ENCODE measurements at regions not wholly inside any gene's neighbourhood (a gene's known extent, or its start where the extent isn't known, plus 50 kb on each side); places are given as distances from the start of the nearest gene placed in this dataset.

DNA sequence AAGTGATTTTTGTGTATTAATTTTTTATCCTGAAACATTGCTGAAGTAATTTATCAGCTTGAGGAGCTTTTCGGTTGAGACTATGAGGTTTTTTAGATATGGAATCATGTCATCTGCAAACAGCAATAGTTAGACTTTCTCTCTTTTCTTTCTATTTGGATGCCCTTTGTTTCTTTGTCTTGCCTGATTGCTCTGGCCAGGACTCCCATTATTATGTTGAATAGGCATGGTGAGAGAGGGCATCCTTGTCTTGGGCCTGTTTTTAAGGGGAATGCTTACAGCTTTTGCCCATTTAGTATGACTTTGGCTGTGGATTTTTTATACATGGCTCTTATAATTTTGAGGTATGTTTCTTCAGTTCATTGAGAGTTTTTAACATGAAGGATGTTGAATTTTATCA lies 207.6 kb upstream of the DEFB112 start:
- Histone ChIP-seq H3K18ac (ENCODE audit: low read depth, low read length) (no peak overlapping the region), H3K4me1 (ENCODE audit: control insufficient read depth, insufficient read depth, low read length) (no peaks in the 10 kb centered on the region), H3K4ac (ENCODE audit: low read depth, low read length) (no peak overlapping the region), H4K5ac (ENCODE audit: low read depth, low read length) (no peak overlapping the region), H4K20me1 (ENCODE audit: insufficient read depth, low read length) (no peaks in the 10 kb centered on the region), H3K79me1 (ENCODE audit: low read depth in 1 of 2, low read length in 2 of 2) (no peaks in the 10 kb centered on the region), H3K9me1 (ENCODE audit: insufficient read depth, low read length) (no peaks in the 10 kb centered on the region), H3K4me2 (ENCODE audit: low read depth, low read length) (no peak overlapping the region), H3K27ac (ENCODE audit: insufficient read depth, low read length) (no peak overlapping the region), H3K56ac (ENCODE audit: extremely low read depth, insufficient read depth, low read length) (no peak overlapping the region), H3K9me3 (ENCODE audit: control insufficient read depth, insufficient read depth, low read length) (peaks cover 12% of the 10 kb centered on the region), H4K91ac (ENCODE audit: insufficient read depth, low read depth, low read length) (no peak overlapping the region), H3K9ac (ENCODE audit: low read depth, low read length) (no peak overlapping the region), H2BK20ac (ENCODE audit: low read depth, low read length) (no peak overlapping the region), H3K4me3 (ENCODE audit: insufficient read depth, low read depth, low read length) (no peak overlapping the region), H3K23ac (ENCODE audit: low read depth, low read length) (no peak overlapping the region), H3K36me3 (ENCODE audit: control insufficient read depth, insufficient read depth, low read length) (no peaks in the 10 kb centered on the region), H2AK9ac (replicated peaks; ENCODE audit: low read depth, low read length, poor library complexity) (no peak overlapping the region), H2BK15ac (ENCODE audit: low read depth, low read length) (no peak overlapping the region), H3K14ac (replicated peaks; ENCODE audit: low read depth, low read length) (no peak overlapping the region), H3K27me3 (ENCODE audit: control insufficient read depth, insufficient read depth, low read length) (no peaks in the 10 kb centered on the region), H2AK5ac (ENCODE audit: low read depth, low read length) (no peak overlapping the region), H2AFZ (replicated peaks; ENCODE audit: low read length, poor library complexity) (no peak overlapping the region), H2BK120ac (ENCODE audit: low read depth, low read length) (no peak overlapping the region), H4K8ac (ENCODE audit: low read depth in 2 of 2, low read length in 2 of 2) (no peak overlapping the region), H2BK5ac (ENCODE audit: low read depth, low read length, poor library complexity, severe bottlenecking) (no peak overlapping the region)
- ATAC-seq (ENCODE audit: low read depth) (no peak), DNase-seq (no peak)
- POLR2A ChIA-PET (ENCODE audit: unreplicated experiment), result no interaction called here
- CTCF ChIA-PET, result no interaction called here
- TF ChIP-seq MAFK (IDR thresholded peaks at IDR 0.05; ENCODE audit: low read depth, low read length), result no peak
- TF ChIP-seq NFE2L2 (IDR thresholded peaks at IDR 0.05; ENCODE audit: low read depth, low read length), result no peak
- no peak for TF ChIP-seq CHD1 (IDR thresholded peaks at IDR 0.05; ENCODE audit: low read depth, low read length)
- no peak for TF ChIP-seq MAZ (IDR thresholded peaks at IDR 0.05; ENCODE audit: borderline replicate concordance, low read depth, low read length)
- TF ChIP-seq RCOR1 (IDR thresholded peaks at IDR 0.05; ENCODE audit: insufficient replicate concordance, low read length), result no peak
- TF ChIP-seq, protein P1, sequence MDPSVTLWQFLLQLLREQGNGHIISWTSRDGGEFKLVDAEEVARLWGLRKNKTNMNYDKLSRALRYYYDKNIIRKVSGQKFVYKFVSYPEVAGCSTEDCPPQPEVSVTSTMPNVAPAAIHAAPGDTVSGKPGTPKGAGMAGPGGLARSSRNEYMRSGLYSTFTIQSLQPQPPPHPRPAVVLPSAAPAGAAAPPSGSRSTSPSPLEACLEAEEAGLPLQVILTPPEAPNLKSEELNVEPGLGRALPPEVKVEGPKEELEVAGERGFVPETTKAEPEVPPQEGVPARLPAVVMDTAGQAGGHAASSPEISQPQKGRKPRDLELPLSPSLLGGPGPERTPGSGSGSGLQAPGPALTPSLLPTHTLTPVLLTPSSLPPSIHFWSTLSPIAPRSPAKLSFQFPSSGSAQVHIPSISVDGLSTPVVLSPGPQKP (IDR thresholded peaks at IDR 0.05; ENCODE audit: borderline replicate concordance, low read depth, low read length), result no peak
- TF ChIP-seq CEBPB (IDR thresholded peaks at IDR 0.05; ENCODE audit: low read depth, low read length), result no peak
- no peak for TF ChIP-seq RFX5 (IDR thresholded peaks at IDR 0.05; ENCODE audit: low read depth, low read length)
- no peak for TF ChIP-seq RAD21 (IDR thresholded peaks at IDR 0.05; ENCODE audit: low read length)
- no CpG with 5 or more reads among the region's 1 CpG for WGBS, 2 experiments (ENCODE audit: extremely low coverage in 2 of 2, insufficient read length in 1 of 2)
- BruUV-seq (replicated peaks), result no TSS peak
- dilution Hi-C loops (cut with HindIII; ENCODE audit: low sequenced_read_pairs, unreplicated experiment) (no loop called here), in situ Hi-C loops (cut with MboI; ENCODE audit: low sequenced_read_pairs) (no loop called here), intact Hi-C loops (cut with micrococcal nuclease) (no loop called here)
